Iris pigment epithelial cell (primary cell): ENCODE measurements at regions not wholly inside any gene's neighbourhood (a gene's known extent, or its start where the extent isn't known, plus 50 kb on each side); places are given as distances from the start of the nearest gene placed in this dataset.
"Not testable (repeated sequence)": the region's sequence is repeated elsewhere in the genome, so short reads cannot be mapped to it uniquely, and the experiment has no call there.

Source experiments
- DNase-seq: peaks from one replicate; pipeline ENCODE4 v3.0.0-alpha.2; 2011; ENCODE audit warnings: low read depth

- no peak for DNase-seq
These were observed 658.0 kb upstream of the GOLIM4 start for GRCh38 chr3:168753724-168754123.

- no peak for DNase-seq
These were observed 656.6 kb upstream of the GOLIM4 start for GRCh38 chr3:168752339-168752738.

- no peak for DNase-seq
These were observed 652.0 kb upstream of the GOLIM4 start for GRCh38 chr3:168747697-168748096.

- DNase-seq, result no peak
These were observed 643.0 kb upstream of the GOLIM4 start for GRCh38 chr3:168738527-168739325.

- no peak for DNase-seq
These were observed 640.5 kb upstream of the GOLIM4 start for GRCh38 chr3:168736202-168736601.

- DNase-seq, result no peak
These were observed 634.3 kb upstream of the GOLIM4 start for GRCh38 chr3:168730073-168730472.

GRCh38 chr3:168722091-168722490 is 626.4 kb upstream of the GOLIM4 start:
- DNase-seq, result peak; percentile 3

GRCh38 chr3:168714609-168715240 is 619.0 kb upstream of the GOLIM4 start:
- DNase-seq, result no peak

GRCh38 chr3:168709073-168709472 is 613.3 kb upstream of the GOLIM4 start:
- DNase-seq, result no peak

- DNase-seq, result no peak
These were observed 612.2 kb upstream of the GOLIM4 start for GRCh38 chr3:168707900-168708299.

GRCh38 chr3:168705412-168705811 is 609.7 kb upstream of the GOLIM4 start:
- DNase-seq, result no peak

- no peak for DNase-seq
These were observed 600.3 kb upstream of the GOLIM4 start for GRCh38 chr3:168696051-168696450.

GRCh38 chr3:168693870-168694269 is 598.1 kb upstream of the GOLIM4 start:
- DNase-seq, result no peak

- no peak for DNase-seq
These were observed 592.5 kb upstream of the GOLIM4 start for GRCh38 chr3:168688267-168688666.

- no peak for DNase-seq
These were observed 588.8 kb upstream of the GOLIM4 start for GRCh38 chr3:168684519-168684918.

- DNase-seq, result no peak
These were observed 583.0 kb upstream of the GOLIM4 start for GRCh38 chr3:168678730-168679129.

- DNase-seq, result no peak
These were observed 575.4 kb upstream of the GOLIM4 start for GRCh38 chr3:168671091-168671490.

GRCh38 chr3:168660879-168661657 is 565.3 kb upstream of the GOLIM4 start:
- DNase-seq, result not testable (repeated sequence)

GRCh38 chr3:168659015-168659414 is 563.3 kb upstream of the GOLIM4 start:
- no peak for DNase-seq

- DNase-seq, result no peak
These were observed 559.9 kb upstream of the GOLIM4 start for GRCh38 chr3:168655611-168656010.

GRCh38 chr3:168654700-168655099 is 559.0 kb upstream of the GOLIM4 start:
- no peak for DNase-seq

GRCh38 chr3:168653255-168653654 is 557.5 kb upstream of the GOLIM4 start:
- no peak for DNase-seq

GRCh38 chr3:168648321-168648720 is 552.6 kb upstream of the GOLIM4 start:
- no peak for DNase-seq
